HL-60 (cell line): ENCODE measurements at regions not wholly inside any gene's neighbourhood (a gene's known extent, or its start where the extent isn't known, plus 50 kb on each side); places are given as distances from the start of the nearest gene placed in this dataset.

ENCODE experiments used
- DNase-seq, 2 experiments: peaks; one replicate each; pipeline ENCODE4 v3.0.0-alpha.2; 2010 to 2020; ENCODE audit warnings: low read depth in 1 of 2, low spot score in 1 of 2
- H3K27ac ChIP-seq: fragments of 250-450 bp; sonication (Bioruptor Pico); replicated peaks from 2 replicates; pipeline ENCODE4 v1.5.1; 2020; ENCODE audit warnings: mild to moderate bottlenecking, moderate library complexity
- H3K27me3 ChIP-seq: fragments of 250-450 bp; sonication (Bioruptor Pico); 2 replicates; pipeline ENCODE4 v1.5.1; 2021; ENCODE audit warnings: mild to moderate bottlenecking, moderate library complexity; ENCODE audit not compliant: insufficient read depth, poor library complexity, severe bottlenecking
- H3K4me3 ChIP-seq: replicated peaks from 2 replicates; pipeline ENCODE4 v1.5.1; 2011; ENCODE audit warnings: mild to moderate bottlenecking, control low read depth, low read length; ENCODE audit not compliant: insufficient read depth
- CTCF ChIP-seq: IDR thresholded peaks from one replicate; pipeline ENCODE4 v1.5.1; 2011; ENCODE audit warnings: low read length, control low read depth, inconsistent platforms; ENCODE audit not compliant: insufficient read depth
- GABPA ChIP-seq: IDR thresholded peaks from 2 replicates; pipeline ENCODE4 v1.6.1; 2012; ENCODE audit warnings: low read depth
- POLR2AphosphoS5 ChIP-seq: IDR thresholded peaks from 2 replicates; pipeline ENCODE4 v1.6.1; 2012; ENCODE audit warnings: low read depth
- REST ChIP-seq: IDR thresholded peaks from 2 replicates; pipeline ENCODE4 v1.6.1; 2012; ENCODE audit warnings: low read depth; ENCODE audit not compliant: insufficient replicate concordance
- SPI1 ChIP-seq: IDR thresholded peaks from 2 replicates; pipeline ENCODE4 v1.6.1; 2012; ENCODE audit warnings: low read depth, mild to moderate bottlenecking, borderline replicate concordance

GRCh38 chr4:8737075-8737474 lies 134.6 kb downstream of the HMX1 start:
- no peak overlapping the region for H3K4me3 ChIP-seq
- no peak overlapping the region for H3K27ac ChIP-seq
- TF ChIP-seq POLR2AphosphoS5 (no peak), REST (no peak), CTCF (no peak), GABPA (no peak), SPI1 (no peak)
- no peaks in the 10 kb centered on the region for H3K27me3 ChIP-seq
- DNase-seq, result no peak

GRCh38 chr4:8736090-8736825 lies 135.4 kb downstream of the HMX1 start:
- Histone ChIP-seq H3K27ac (no peak overlapping the region), H3K4me3 (no peak overlapping the region), H3K27me3 (no peaks in the 10 kb centered on the region)
- no peak for DNase-seq
- TF ChIP-seq CTCF (no peak), REST (no peak)

GRCh38 chr4:8735236-8736089 lies 136.2 kb downstream of the HMX1 start:
- H3K27me3 ChIP-seq, result no peaks in the 10 kb centered on the region
- no peak for TF ChIP-seq REST
- TF ChIP-seq POLR2AphosphoS5, result no peak
- TF ChIP-seq CTCF, result no peak
- TF ChIP-seq GABPA, result no peak
- TF ChIP-seq SPI1, result no peak
- H3K4me3 ChIP-seq, result no peak overlapping the region
- no peak for DNase-seq
- H3K27ac ChIP-seq, result no peak overlapping the region
